AG04449 (cell line): ENCODE measurements at regions not wholly inside any gene's neighbourhood (a gene's known extent, or its start where the extent isn't known, plus 50 kb on each side); places are given as distances from the start of the nearest gene placed in this dataset.

Source experiments
- CTCF ChIA-PET: fragments of 350-600 bp; formaldehyde crosslinking; extraction: SDS; loops from one replicate; lab custom pipeline; 2021; ENCODE audit warnings: antibody characterized with exemption; lab: Yijun Ruan, JAX
- POLR2A ChIA-PET: fragments of 400-600, 350-600 bp; formaldehyde crosslinking; extraction: SDS; loops from one replicate; lab custom pipeline; 2020; ENCODE audit warnings: antibody characterized with exemption, inconsistent platforms; lab: Yijun Ruan, JAX
- DNase-seq: peaks from one replicate; pipeline ENCODE4 v3.0.0-alpha.2; 2010; ENCODE audit warnings: low read depth, low spot score
- H3K4me3 ChIP-seq: 2 replicates; pipeline ENCODE4 v1.5.1; 2011; ENCODE audit warnings: low read depth, mild to moderate bottlenecking, control low read depth, low read length
- TF ChIP-seq, protein P1 (sequence below): IDR thresholded peaks from one replicate; pipeline ENCODE4 v1.5.1; 2011; ENCODE audit warnings: mild to moderate bottlenecking, moderate library complexity, low read length, control low read depth, inconsistent platforms; ENCODE audit not compliant: insufficient read depth; ENCODE audit errors: missing control alignments

DNA sequence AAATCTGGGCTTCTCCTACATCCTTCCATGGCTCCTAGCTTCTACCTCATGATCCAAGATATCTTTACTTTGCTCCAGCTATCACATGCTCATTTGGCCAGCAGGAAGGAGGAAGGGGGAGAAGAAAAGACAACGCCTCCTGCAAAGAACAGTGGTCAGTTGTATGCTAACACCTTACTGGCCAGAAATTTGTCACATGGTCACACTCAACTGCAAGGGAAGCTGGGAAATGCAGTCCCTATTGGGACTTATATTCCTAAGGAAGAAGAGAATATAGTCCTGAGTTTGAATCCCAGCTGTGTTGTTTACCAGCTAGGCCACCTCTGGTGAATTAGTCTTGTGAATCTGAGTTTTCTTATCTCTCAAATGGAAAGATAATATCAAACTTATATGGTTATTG, 272.0 kb downstream of the BLID start:
- no peak overlapping the region for H3K4me3 ChIP-seq
- CTCF ChIA-PET, result interaction anchor here (0.9 to 1.5 kb wide), 2 partner anchors 24 to 189 kb away, joined by 3 read pairs; no protein-coding TSS in a partner anchor
- DNase-seq, result no peak
- POLR2A ChIA-PET, result no interaction called here
- TF ChIP-seq, protein P1, sequence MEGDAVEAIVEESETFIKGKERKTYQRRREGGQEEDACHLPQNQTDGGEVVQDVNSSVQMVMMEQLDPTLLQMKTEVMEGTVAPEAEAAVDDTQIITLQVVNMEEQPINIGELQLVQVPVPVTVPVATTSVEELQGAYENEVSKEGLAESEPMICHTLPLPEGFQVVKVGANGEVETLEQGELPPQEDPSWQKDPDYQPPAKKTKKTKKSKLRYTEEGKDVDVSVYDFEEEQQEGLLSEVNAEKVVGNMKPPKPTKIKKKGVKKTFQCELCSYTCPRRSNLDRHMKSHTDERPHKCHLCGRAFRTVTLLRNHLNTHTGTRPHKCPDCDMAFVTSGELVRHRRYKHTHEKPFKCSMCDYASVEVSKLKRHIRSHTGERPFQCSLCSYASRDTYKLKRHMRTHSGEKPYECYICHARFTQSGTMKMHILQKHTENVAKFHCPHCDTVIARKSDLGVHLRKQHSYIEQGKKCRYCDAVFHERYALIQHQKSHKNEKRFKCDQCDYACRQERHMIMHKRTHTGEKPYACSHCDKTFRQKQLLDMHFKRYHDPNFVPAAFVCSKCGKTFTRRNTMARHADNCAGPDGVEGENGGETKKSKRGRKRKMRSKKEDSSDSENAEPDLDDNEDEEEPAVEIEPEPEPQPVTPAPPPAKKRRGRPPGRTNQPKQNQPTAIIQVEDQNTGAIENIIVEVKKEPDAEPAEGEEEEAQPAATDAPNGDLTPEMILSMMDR, result no peak

DNA sequence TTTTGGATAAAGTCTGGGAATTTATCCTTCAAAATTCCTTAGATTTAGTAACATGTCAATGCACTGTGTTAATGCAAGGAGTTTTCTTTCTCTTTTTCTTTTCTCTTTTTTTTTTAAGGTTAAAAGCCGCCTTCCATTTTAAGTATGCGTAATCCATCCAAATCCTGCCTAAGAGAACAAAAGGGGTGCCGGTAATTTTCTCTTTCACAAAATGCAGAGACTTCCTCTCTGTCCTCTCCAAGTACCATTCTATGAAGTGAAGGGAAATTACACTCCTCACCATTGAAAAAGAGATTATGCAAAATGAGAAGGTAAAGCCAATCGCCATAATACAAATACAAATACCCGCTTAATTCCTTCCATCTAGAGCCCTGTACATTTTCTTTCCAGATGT, 273.8 kb downstream of the BLID start:
- CTCF ChIA-PET, result interaction anchor here (0.6 to 1.8 kb wide), 4 partner anchors 14 to 187 kb away, joined by 3 to 7 read pairs (median 4); no protein-coding TSS in a partner anchor
- no peak for DNase-seq

DNA sequence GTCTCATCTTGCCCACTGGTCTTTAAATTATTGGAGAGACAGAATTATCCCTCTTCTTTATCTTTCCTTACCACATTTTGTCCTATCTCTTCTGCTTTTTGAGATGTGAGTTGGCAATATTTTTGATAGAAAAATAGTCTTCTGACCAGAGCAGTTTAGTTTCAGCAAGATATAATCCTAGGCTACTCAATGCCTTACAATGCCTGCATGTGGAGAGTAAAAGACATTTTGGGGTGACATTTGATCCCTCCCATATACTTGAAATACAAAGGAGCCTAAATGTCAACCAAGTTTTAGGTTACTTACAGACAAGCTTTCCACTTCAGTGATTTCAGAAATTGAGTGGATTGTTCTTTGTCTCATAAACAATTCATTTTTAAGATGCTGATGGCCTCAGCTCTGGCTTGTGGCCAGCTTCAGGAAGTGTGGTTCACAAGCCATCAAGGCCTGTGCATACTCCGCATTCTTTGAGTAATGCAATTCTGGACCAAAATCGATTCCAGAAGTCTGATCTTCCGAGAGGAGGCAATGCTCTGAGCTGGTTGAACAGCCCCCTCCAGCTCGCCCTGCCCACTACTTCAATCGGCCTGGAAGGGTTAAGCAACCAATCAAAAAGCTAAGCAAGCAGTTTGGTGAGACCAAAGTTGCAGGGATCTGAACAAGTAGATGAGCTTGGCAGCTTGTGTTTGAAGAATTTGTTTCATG, 274.4 kb downstream of the BLID start:
- peak; percentile 82 for DNase-seq
- H3K4me3 ChIP-seq, result no peak overlapping the region
- POLR2A ChIA-PET, result interaction anchor here (0.6 to 1.4 kb wide), 4 partner anchors 12 to 355 kb away, joined by 3 to 4 read pairs (median 4); no protein-coding TSS in a partner anchor
- TF ChIP-seq, protein P1, result no peak
- CTCF ChIA-PET, result interaction anchor here (0.6 to 1.8 kb wide), 4 partner anchors 13 to 187 kb away, joined by 3 to 7 read pairs (median 4); no protein-coding TSS in a partner anchor

More for the DNA sequence above, 273.8 kb downstream of the BLID start:
- TF ChIP-seq, protein P1, result no peak
- POLR2A ChIA-PET, result interaction anchor here (0.7 to 1.4 kb wide), 3 partner anchors 13 to 355 kb away, joined by 3 to 4 read pairs (median 3); no protein-coding TSS in a partner anchor
- H3K4me3 ChIP-seq, result no peak overlapping the region

DNA sequence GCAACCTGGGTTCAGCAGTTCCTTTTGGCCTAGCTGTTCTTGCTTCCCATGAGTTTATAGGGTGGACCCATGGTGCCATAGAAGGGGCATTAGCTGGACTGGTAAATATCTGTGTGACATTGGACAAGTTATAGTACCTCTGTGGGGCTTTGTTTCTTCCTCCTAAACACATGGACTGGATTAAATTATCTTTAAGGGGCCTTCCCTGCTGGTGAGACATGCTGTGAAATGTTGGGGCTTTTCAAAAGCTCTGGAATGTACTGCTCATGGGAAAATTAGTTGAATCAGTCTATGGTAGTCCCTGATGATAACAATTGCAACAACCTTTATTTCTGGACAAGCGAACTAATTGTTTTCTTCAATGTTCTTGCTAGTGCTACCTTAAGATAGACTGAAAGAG, 276.2 kb downstream of the BLID start:
- no peak overlapping the region for H3K4me3 ChIP-seq
- ChIA-PET CTCF (interaction anchor here (0.7 to 1.1 kb wide), 2 partner anchors 13 to 184 kb away, joined by 3 to 4 read pairs; no protein-coding TSS in a partner anchor), POLR2A (no interaction called here)
- TF ChIP-seq, protein P1, result no peak
- peak; percentile 34 for DNase-seq

DNA sequence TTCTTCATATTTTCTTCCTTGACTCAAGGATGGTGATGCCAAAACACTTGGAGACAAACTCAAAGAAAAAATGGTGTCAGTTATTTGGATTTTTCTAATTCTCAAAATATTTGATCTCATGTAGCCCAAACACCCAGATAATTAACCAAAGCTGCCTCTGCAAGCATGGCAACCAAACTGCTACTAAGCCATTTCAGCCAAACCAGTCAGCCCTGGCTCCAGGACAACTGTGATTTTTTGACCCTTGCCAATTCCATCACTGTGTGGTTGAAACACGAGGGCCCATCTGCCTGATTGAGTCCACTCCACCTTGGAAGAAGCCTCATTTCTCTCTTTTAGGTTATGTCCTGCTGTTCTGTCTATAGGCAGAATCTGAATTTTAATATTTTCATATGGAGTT, 277.4 kb downstream of the BLID start:
- H3K4me3 ChIP-seq, result no peak overlapping the region
- ChIA-PET POLR2A (no interaction called here), CTCF (no interaction called here)
- TF ChIP-seq, protein P1, result no peak
- no peak for DNase-seq

DNA sequence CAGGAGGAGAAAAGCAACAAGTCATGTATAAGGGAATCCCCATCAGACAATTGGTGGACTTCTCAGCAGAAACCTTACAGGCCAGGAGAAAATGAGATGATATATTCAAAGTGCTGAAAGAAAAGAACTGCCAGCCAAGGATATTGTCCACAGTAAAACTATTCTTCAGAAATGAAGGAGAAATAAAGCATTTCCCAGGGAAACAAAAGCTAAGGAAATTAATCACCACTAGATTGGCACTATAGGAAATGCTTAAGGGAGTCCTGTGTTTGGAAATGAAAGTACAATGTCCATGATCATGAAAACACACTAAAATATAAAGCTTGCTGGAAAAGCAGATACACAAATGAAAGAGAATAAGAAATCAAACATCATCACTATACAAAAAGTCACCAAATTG, 282.0 kb downstream of the BLID start:
- no peak for DNase-seq
- TF ChIP-seq, protein P1, result no peak
- POLR2A ChIA-PET, result no interaction called here
- CTCF ChIA-PET, result no interaction called here
- no peak overlapping the region for H3K4me3 ChIP-seq
